SK-N-SH treated with all-trans-retinoic acid at 6 μM for 48 hours (cell line): ENCODE measurements at regions not wholly inside any gene's neighbourhood (a gene's known extent, or its start where the extent isn't known, plus 50 kb on each side); places are given as distances from the start of the nearest gene placed in this dataset.

Experiments
- CREB5 ChIP-seq: fragments of 250-450 bp; sonication (Bioruptor Pico); IDR thresholded peaks from 2 replicates; pipeline ENCODE4 v1.5.1; 2020; ENCODE audit warnings: low read depth, mild to moderate bottlenecking, moderate library complexity
- CSRNP3 ChIP-seq: fragments of 250-450 bp; sonication (Bioruptor Pico); IDR thresholded peaks from 2 replicates; pipeline ENCODE4 v1.5.1; 2021; ENCODE audit warnings: mild to moderate bottlenecking, moderate library complexity
- GLIS3 ChIP-seq: fragments of 250-450 bp; sonication (Bioruptor Pico); IDR thresholded peaks from 2 replicates; pipeline ENCODE4 v1.5.0; 2020; ENCODE audit warnings: mild to moderate bottlenecking, moderate library complexity
- RARB ChIP-seq: fragments of 250-450 bp; sonication (Bioruptor Pico); IDR thresholded peaks from 2 replicates; pipeline ENCODE4 v1.8.0; 2021; ENCODE audit warnings: mild to moderate bottlenecking, moderate library complexity
- SNAI2 ChIP-seq: fragments of 250-450 bp; sonication (Bioruptor Pico); IDR thresholded peaks from 2 replicates; pipeline ENCODE4 v1.5.0; 2020; ENCODE audit warnings: mild to moderate bottlenecking, moderate library complexity
- TCF4 ChIP-seq: fragments of 250-450 bp; sonication (Bioruptor Pico); IDR thresholded peaks from 2 replicates; pipeline ENCODE4 v1.8.0; 2021; ENCODE audit warnings: mild to moderate bottlenecking, moderate library complexity, borderline replicate concordance
- TOX ChIP-seq: fragments of 250-450 bp; sonication (Bioruptor Pico); IDR thresholded peaks from 2 replicates; pipeline ENCODE4 v1.8.0; 2021; ENCODE audit warnings: mild to moderate bottlenecking, moderate library complexity, borderline replicate concordance
- ZFP30 ChIP-seq: fragments of 450-650 bp; formaldehyde crosslinking; IDR thresholded peaks from 2 replicates; pipeline ENCODE4 v1.5.0; 2022; ENCODE audit warnings: mild to moderate bottlenecking, moderate library complexity

- TF ChIP-seq TOX (CRISPR knock-in tag) (no peak), ZFP30 (CRISPR knock-in tag) (no peak), SNAI2 (no peak), RARB (CRISPR knock-in tag) (no peak), CREB5 (no peak), TCF4 (CRISPR knock-in tag) (no peak), CSRNP3 (CRISPR knock-in tag) (no peak), GLIS3 (CRISPR knock-in tag) (no peak)
Measured at GRCh38 chr6:91436448-91436847, 849.6 kb upstream of the MAP3K7 start.
